OCI-LY7 (cell line): ENCODE measurements at regions not wholly inside any gene's neighbourhood (a gene's known extent, or its start where the extent isn't known, plus 50 kb on each side); places are given as distances from the start of the nearest gene placed in this dataset.

ENCODE experiments used
- BruUV-seq: library from RNA; stranded (reverse); fragments of 400-500 nt; replicated peaks from 2 replicates; lab custom pipeline; 2021; lab: Mats Ljungman, UMichigan
- CTCF ChIA-PET: fragments of 300-600 bp; sonication (Branson Sonifier 250); formaldehyde crosslinking; loops from one replicate; lab custom pipeline; 2022; ENCODE audit warnings: antibody characterized with exemption; ENCODE audit not compliant: unreplicated experiment; lab: Charles Lee
- POLR2A ChIA-PET: fragments of 300-600 bp; sonication (Branson Sonifier 250); formaldehyde crosslinking; loops from one replicate; lab custom pipeline; 2022; ENCODE audit warnings: antibody characterized with exemption; lab: Charles Lee
- DNase-seq: peaks from one replicate; pipeline ENCODE4 v3.0.0-alpha.2; 2015; ENCODE audit warnings: low spot score
- H2AFZ ChIP-seq: fragments of 200-600 bp; sonication (generic), shearing (Covaris generic); 2 replicates; pipeline ENCODE4 v1.6.1; 2014; ENCODE audit warnings: mild to moderate bottlenecking, antibody characterized with exemption, low read length, moderate library complexity
- H3K27ac ChIP-seq: fragments of 200-600 bp; sonication (generic); 2 replicates; pipeline ENCODE4 v1.5.1; 2014; ENCODE audit warnings: mixed run types, low read depth, mild to moderate bottlenecking, moderate library complexity, low read length, inconsistent platforms; ENCODE audit not compliant: poor library complexity, severe bottlenecking
- H3K36me3 ChIP-seq: fragments of 200-600 bp; sonication (generic); 2 replicates; pipeline ENCODE4 v1.6.1; 2014; ENCODE audit warnings: mild to moderate bottlenecking, antibody characterized with exemption, low read length, moderate library complexity, mixed read lengths; ENCODE audit not compliant: insufficient read depth
- H3K4me1 ChIP-seq: fragments of 200-600 bp; sonication (generic); 2 replicates; pipeline ENCODE4 v1.5.1; 2014; ENCODE audit warnings: mild to moderate bottlenecking, low read length; ENCODE audit not compliant: insufficient read depth, poor library complexity, severe bottlenecking
- H3K4me2 ChIP-seq: fragments of 200-600 bp; sonication (generic); 2 replicates; pipeline ENCODE4 v1.6.1; 2014; ENCODE audit warnings: mild to moderate bottlenecking, low read length
- H3K4me3 ChIP-seq: fragments of 200-600 bp; sonication (generic); 2 replicates; pipeline ENCODE4 v1.5.1; 2014; ENCODE audit warnings: mild to moderate bottlenecking, low read depth, low read length; ENCODE audit not compliant: poor library complexity, severe bottlenecking
- H3K79me2 ChIP-seq: fragments of 200-600 bp; sonication (generic); 2 replicates; pipeline ENCODE4 v1.6.1; 2016; ENCODE audit warnings: low read depth, mild to moderate bottlenecking, low read length, moderate library complexity, mixed read lengths; ENCODE audit not compliant: insufficient read depth
- H3K9me2 ChIP-seq: fragments of 200-600 bp; sonication (generic); 2 replicates; pipeline ENCODE4 v1.6.1; 2016; ENCODE audit warnings: mild to moderate bottlenecking, low read length, mixed read lengths; ENCODE audit not compliant: insufficient read depth
- H3K9me3 ChIP-seq: fragments of 200-600 bp; sonication (generic); 2 replicates; pipeline ENCODE4 v1.6.1; 2014; ENCODE audit warnings: mild to moderate bottlenecking, mixed run types, low read length, mixed read lengths
- H4K20me1 ChIP-seq: fragments of 200-600 bp; sonication (generic); 2 replicates; pipeline ENCODE4 v1.6.1; 2014; ENCODE audit warnings: mild to moderate bottlenecking, antibody characterized with exemption, low read length, moderate library complexity, mixed read lengths; ENCODE audit not compliant: insufficient read depth
- CTCF ChIP-seq: fragments of 200-600 bp; sonication (generic); conservative IDR thresholded peaks from 2 replicates; pipeline ENCODE4 v1.5.1; 2014; ENCODE audit warnings: mild to moderate bottlenecking, antibody characterized with exemption, low read length, moderate library complexity, mixed read lengths
- EZH2phosphoT487 ChIP-seq: fragments of 200-600 bp; sonication (generic); IDR thresholded peaks from 2 replicates; pipeline ENCODE4 v1.6.1; 2018; ENCODE audit warnings: low read depth, borderline replicate concordance, mild to moderate bottlenecking, mixed run types, antibody characterized with exemption, low read length, moderate library complexity, mixed read lengths
- intact Hi-C: fragments of 100-400 bp; cut with micrococcal nuclease; formaldehyde crosslinking; loops from one replicate; pipeline ENCODE4 v1.10.0; 2022; ENCODE audit not compliant: unreplicated experiment

- Histone ChIP-seq H4K20me1 (no peaks in the 10 kb centered on the region), H3K79me2 (no peaks in the 10 kb centered on the region), H3K4me2 (no peak overlapping the region), H3K9me3 (no peaks in the 10 kb centered on the region), H2AFZ (no peak overlapping the region), H3K27ac (no peak overlapping the region), H3K4me1 (no peaks in the 10 kb centered on the region), H3K36me3 (no peaks in the 10 kb centered on the region), H3K4me3 (no peak overlapping the region), H3K9me2 (no peaks in the 10 kb centered on the region)
- POLR2A ChIA-PET: no interaction called here
- DNase-seq: no peak
- CTCF ChIA-PET: no interaction called here
- intact Hi-C loops: loop anchor here (1.0 kb wide), 1 partner anchor 16 kb away; no protein-coding TSS in a partner anchor
- TF ChIP-seq EZH2phosphoT487 (no peak), CTCF (no peak)
- BruUV-seq: no TSS peak
These were observed 73.5 kb upstream of the ALDH1A3 start for GRCh38 chr15:100806157-100806556.

GRCh38 chr15:100807028-100807427 lies 72.6 kb upstream of the ALDH1A3 start:
- TF ChIP-seq EZH2phosphoT487 (no peak), CTCF (no peak)
- Histone ChIP-seq H3K4me3 (no peak overlapping the region), H3K27ac (no peak overlapping the region), H3K4me1 (no peaks in the 10 kb centered on the region), H3K36me3 (no peaks in the 10 kb centered on the region), H3K4me2 (no peak overlapping the region), H3K79me2 (no peaks in the 10 kb centered on the region), H2AFZ (no peak overlapping the region), H3K9me2 (no peaks in the 10 kb centered on the region), H4K20me1 (no peaks in the 10 kb centered on the region), H3K9me3 (no peaks in the 10 kb centered on the region)
- no TSS peak for BruUV-seq
- ChIA-PET CTCF (no interaction called here), POLR2A (interaction anchor here (0.7 kb wide), 1 partner anchor 36 kb away, joined by 3 read pairs; no protein-coding TSS in a partner anchor)
- intact Hi-C loops: no loop called here
- no peak for DNase-seq

- no TSS peak for BruUV-seq
- H3K4me3 ChIP-seq: no peak overlapping the region
- H3K4me1 ChIP-seq: no peaks in the 10 kb centered on the region
- no peaks in the 10 kb centered on the region for H4K20me1 ChIP-seq
- TF ChIP-seq EZH2phosphoT487 (no peak), CTCF (no peak)
- no peaks in the 10 kb centered on the region for H3K36me3 ChIP-seq
- ChIA-PET POLR2A (no interaction called here), CTCF (no interaction called here)
- intact Hi-C loops: no loop called here
- no peaks in the 10 kb centered on the region for H3K79me2 ChIP-seq
- no peaks in the 10 kb centered on the region for H3K9me3 ChIP-seq
- no peak overlapping the region for H3K4me2 ChIP-seq
- no peak for DNase-seq
- no peak overlapping the region for H2AFZ ChIP-seq
- no peaks in the 10 kb centered on the region for H3K9me2 ChIP-seq
- H3K27ac ChIP-seq: no peak overlapping the region
These were observed 70.9 kb upstream of the ALDH1A3 start for GRCh38 chr15:100808691-100809090.
